ENCODE measurements at regions not wholly inside any gene's neighbourhood (a gene's known extent, or its start where the extent isn't known, plus 50 kb on each side); places are given as distances from the start of the nearest gene placed in this dataset.
"Not testable (repeated sequence)": the region's sequence is repeated elsewhere in the genome, so short reads cannot be mapped to it uniquely, and the experiment has no call there.

- TF ChIP-seq CTCF, POLR2A (IDR thresholded peaks at IDR 0.05): not testable (repeated sequence)
Observed at GRCh38 chr14:105643406-105644052, 117.1 kb downstream of the TMEM121 start.
